Neural crest cell (in vitro differentiated cells): ENCODE measurements at regions not wholly inside any gene's neighbourhood (a gene's known extent, or its start where the extent isn't known, plus 50 kb on each side); places are given as distances from the start of the nearest gene placed in this dataset.

Experiments used
- DNase-seq: peaks from one replicate; pipeline ENCODE4 v3.0.0; 2021; ENCODE audit warnings: low read depth, mixed read lengths, low spot score
- H3K27ac Mint-ChIP-seq: one replicate; pipeline ENCODE4 v1.8.0; 2021; ENCODE audit warnings: mild to moderate bottlenecking, mixed read lengths; ENCODE audit not compliant: unreplicated experiment
- H3K27me3 Mint-ChIP-seq: 2 replicates; pipeline ENCODE4 v1.8.0; 2021; ENCODE audit warnings: low read depth, mild to moderate bottlenecking, mixed read lengths
- H3K36me3 Mint-ChIP-seq: 2 replicates; pipeline ENCODE4 v1.8.0; 2021; ENCODE audit warnings: low read depth, mild to moderate bottlenecking, mixed read lengths
- H3K4me1 Mint-ChIP-seq: 2 replicates; pipeline ENCODE4 v1.8.0; 2021; ENCODE audit warnings: mixed read lengths
- H3K4me3 Mint-ChIP-seq: one replicate; pipeline ENCODE4 v1.8.0; 2021; ENCODE audit warnings: mild to moderate bottlenecking, mixed read lengths
- H3K9me3 Mint-ChIP-seq: 2 replicates; pipeline ENCODE4 v1.8.0; 2021; ENCODE audit warnings: mixed read lengths
- CTCF ChIP-seq: fragments of 200-600 bp; sonication (generic); conservative IDR thresholded peaks from 2 replicates; pipeline ENCODE4 v1.5.0; 2021; ENCODE audit warnings: antibody characterized with exemption, mild to moderate bottlenecking

DNA sequence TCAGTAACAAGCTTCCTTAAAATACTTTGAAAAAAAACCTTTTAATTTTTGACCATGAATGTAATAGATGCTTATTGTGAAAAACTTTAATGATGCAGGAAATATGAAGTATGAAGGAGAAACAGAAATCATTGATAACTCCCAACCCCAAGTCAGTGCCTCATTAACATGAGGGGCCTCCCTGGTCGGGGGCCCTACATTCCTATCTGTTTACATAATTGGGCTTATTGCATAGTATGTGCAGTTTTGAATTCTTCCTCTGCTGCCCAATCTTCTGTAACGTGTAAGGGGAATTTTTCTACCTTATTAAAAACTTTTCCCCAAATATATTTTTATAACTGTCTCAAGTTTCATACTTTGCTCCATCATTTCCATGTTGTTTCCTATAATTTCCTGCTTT, 63.0 kb downstream of the SLC25A47 start:
- no peak for TF ChIP-seq CTCF
- no peak overlapping the region for H3K27ac Mint-ChIP-seq
- no peak for DNase-seq
- no peak overlapping the region for H3K4me3 Mint-ChIP-seq
- no peaks in the 10 kb centered on the region for H3K36me3 Mint-ChIP-seq
- H3K9me3 Mint-ChIP-seq: no peaks in the 10 kb centered on the region
- H3K27me3 Mint-ChIP-seq: no peaks in the 10 kb centered on the region
- peaks cover 43% of the 10 kb centered on the region for H3K4me1 Mint-ChIP-seq

DNA sequence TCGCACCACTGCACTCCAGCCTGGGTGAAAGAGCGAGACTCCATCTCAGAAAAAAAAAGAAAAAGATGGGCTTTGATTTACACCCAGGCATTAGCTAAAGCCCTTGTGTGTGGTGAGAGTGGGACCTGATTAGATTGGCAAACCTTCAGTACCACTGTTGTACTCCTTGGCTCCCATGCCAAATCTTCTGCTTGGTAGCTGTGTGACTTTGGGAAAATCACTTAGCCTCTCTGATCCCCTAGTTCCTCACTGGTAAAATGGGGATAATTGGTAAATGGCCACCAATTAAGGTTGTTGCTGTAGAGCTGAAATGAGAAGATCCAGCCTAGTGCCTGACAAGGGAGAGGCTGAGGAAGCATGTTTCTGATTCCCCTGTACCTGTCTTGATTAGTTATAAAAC, 63.7 kb downstream of the SLC25A47 start:
- Mint-ChIP-seq H3K4me3 (no peak overlapping the region), H3K27ac (no peak overlapping the region), H3K9me3 (no peaks in the 10 kb centered on the region), H3K36me3 (no peaks in the 10 kb centered on the region), H3K4me1 (peaks cover 43% of the 10 kb centered on the region), H3K27me3 (no peaks in the 10 kb centered on the region)
- TF ChIP-seq CTCF: no peak
- DNase-seq: no peak

DNA sequence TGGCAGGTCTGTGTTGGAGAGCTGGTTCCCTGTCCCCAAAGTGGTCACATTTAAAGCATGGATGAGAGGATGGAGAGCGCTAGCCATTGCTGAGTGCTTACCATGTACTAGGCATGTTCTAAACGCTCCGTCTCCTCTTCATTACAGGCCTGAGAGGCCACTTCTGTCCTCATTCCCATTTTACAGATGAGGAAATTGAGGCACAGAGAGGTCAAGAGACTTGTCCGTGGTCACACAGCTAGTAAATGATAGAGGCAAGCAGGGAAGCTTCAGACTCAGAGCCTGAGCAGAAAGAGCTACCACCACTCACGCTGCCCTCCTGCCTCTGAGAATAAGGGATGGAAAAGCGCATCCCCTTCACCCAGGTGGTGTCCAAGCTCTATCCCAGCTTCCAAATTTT, 64.3 kb downstream of the SLC25A47 start:
- no peak for TF ChIP-seq CTCF
- Mint-ChIP-seq H3K9me3 (no peaks in the 10 kb centered on the region), H3K36me3 (no peaks in the 10 kb centered on the region), H3K4me1 (peaks cover 46% of the 10 kb centered on the region), H3K4me3 (no peak overlapping the region), H3K27ac (no peak overlapping the region), H3K27me3 (no peaks in the 10 kb centered on the region)
- DNase-seq: no peak

DNA sequence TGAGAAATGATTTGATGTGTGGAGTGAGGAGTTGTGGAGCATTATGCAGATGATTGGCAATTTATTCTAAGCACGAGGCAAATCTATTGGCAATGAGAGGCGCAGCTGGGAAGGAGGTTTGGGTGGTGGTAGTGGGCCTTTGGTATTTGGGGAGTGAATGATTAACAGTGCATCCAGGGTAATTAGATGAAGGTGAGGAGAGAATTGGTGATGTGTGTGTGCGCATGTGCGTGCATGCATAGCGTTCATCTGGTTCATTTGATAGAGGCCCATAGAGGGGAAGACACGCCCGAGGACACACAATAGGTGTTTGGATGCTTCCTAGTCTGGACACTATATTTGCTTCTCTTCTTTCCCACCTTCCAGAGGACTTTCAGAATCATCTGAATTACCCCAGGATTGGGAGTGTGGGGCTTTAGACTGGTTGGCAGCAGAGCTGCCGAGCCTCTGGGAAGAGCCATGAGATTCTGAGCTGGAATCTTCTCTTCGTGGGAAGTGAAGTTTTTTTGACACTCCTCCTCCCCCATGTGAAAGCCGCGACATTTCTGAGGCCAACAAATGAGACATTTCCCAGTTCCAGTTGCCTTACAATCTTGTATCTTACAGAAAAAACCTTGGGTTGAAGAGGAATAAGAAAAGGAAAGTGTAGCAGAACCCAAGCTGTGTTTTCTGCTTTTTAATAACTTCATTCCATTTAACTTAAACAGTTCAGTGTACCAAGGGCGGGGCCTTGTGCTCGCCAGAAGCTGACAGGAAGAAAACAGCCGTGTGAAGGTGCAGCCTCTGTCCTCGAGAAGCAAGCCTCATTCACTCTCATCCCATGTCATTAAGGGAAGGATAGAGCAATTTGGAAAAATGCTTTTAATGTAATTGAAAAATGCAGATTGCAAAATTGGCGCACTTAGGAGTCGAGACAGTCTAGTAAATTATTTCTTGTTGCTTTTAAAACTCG, 65.2 kb downstream of the SLC25A47 start:
- no peak overlapping the region for H3K4me3 Mint-ChIP-seq
- H3K27ac Mint-ChIP-seq: no peak overlapping the region
- no peaks in the 10 kb centered on the region for H3K27me3 Mint-ChIP-seq
- DNase-seq: no peak
- peaks cover 52% of the 10 kb centered on the region for H3K4me1 Mint-ChIP-seq
- no peaks in the 10 kb centered on the region for H3K9me3 Mint-ChIP-seq
- TF ChIP-seq CTCF: no peak
- H3K36me3 Mint-ChIP-seq: no peaks in the 10 kb centered on the region

- H3K36me3 Mint-ChIP-seq: no peaks in the 10 kb centered on the region
- no peak overlapping the region for H3K4me3 Mint-ChIP-seq
- peaks cover 53% of the 10 kb centered on the region for H3K4me1 Mint-ChIP-seq
- TF ChIP-seq CTCF: no peak
- no peak for DNase-seq
- no peaks in the 10 kb centered on the region for H3K27me3 Mint-ChIP-seq
- no peaks in the 10 kb centered on the region for H3K9me3 Mint-ChIP-seq
- H3K27ac Mint-ChIP-seq: no peak overlapping the region
These were observed 66.5 kb downstream of the SLC25A47 start for GRCh38 chr14:100389497-100390104.
